ENCODE measurements at regions not wholly inside any gene's neighbourhood (a gene's known extent, or its start where the extent isn't known, plus 50 kb on each side); places are given as distances from the start of the nearest gene placed in this dataset.

GRCh38 chr4:185993328-185993973 is 75.5 kb upstream of the TLR3 start:
- FAIRE-seq: no peak

- FAIRE-seq: no peak
Measured at GRCh38 chr4:185994750-185995149, 74.2 kb upstream of the TLR3 start.

- no peak for FAIRE-seq
Measured at GRCh38 chr4:185995665-185996064, 73.3 kb upstream of the TLR3 start.

GRCh38 chr4:185997296-185997695 is 71.7 kb upstream of the TLR3 start:
- no peak for FAIRE-seq

- no peak for FAIRE-seq
Measured at GRCh38 chr4:185998791-185999190, 70.2 kb upstream of the TLR3 start.

- no peak for FAIRE-seq
Measured at GRCh38 chr4:185999207-185999606, 69.7 kb upstream of the TLR3 start.

GRCh38 chr4:186002853-186003252 is 66.1 kb upstream of the TLR3 start:
- no peak for FAIRE-seq

GRCh38 chr4:186003746-186004145 is 65.2 kb upstream of the TLR3 start:
- FAIRE-seq: no peak

GRCh38 chr4:186008057-186008456 is 60.9 kb upstream of the TLR3 start:
- FAIRE-seq: no peak

GRCh38 chr4:186009976-186010375 is 59.0 kb upstream of the TLR3 start:
- no peak for FAIRE-seq

GRCh38 chr4:186010821-186011220 is 58.1 kb upstream of the TLR3 start:
- no peak for FAIRE-seq

- no peak for FAIRE-seq
Measured at GRCh38 chr4:186012071-186012470, 56.9 kb upstream of the TLR3 start.

GRCh38 chr4:186013419-186014186 is 55.4 kb upstream of the TLR3 start:
- FAIRE-seq: no peak

GRCh38 chr4:186015212-186015817 is 53.6 kb upstream of the TLR3 start:
- FAIRE-seq: no peak

- FAIRE-seq: no peak
Measured at GRCh38 chr4:186016796-186017195, 52.2 kb upstream of the TLR3 start.

- FAIRE-seq: no peak
Measured at GRCh38 chr4:186017801-186018200, 51.2 kb upstream of the TLR3 start.

GRCh38 chr4:186018261-186018660 is 50.7 kb upstream of the TLR3 start:
- FAIRE-seq: no peak

GRCh38 chr4:186018784-186019183 is 50.2 kb upstream of the TLR3 start:
- FAIRE-seq: no peak

All from endometrium (tissue), 2 donors.